H1 (cell line): ENCODE measurements at regions not wholly inside any gene's neighbourhood (a gene's known extent, or its start where the extent isn't known, plus 50 kb on each side); places are given as distances from the start of the nearest gene placed in this dataset.

Source experiments
- CTCF ChIA-PET: fragments of 300-600 bp; sonication (Branson Sonifier 250); formaldehyde crosslinking; loops from one replicate; lab custom pipeline; 2021; ENCODE audit not compliant: partially characterized antibody; lab: Charles Lee
- POLR2A ChIA-PET: fragments of 300-600 bp; sonication (Branson Sonifier 250); formaldehyde crosslinking; loops from one replicate; lab custom pipeline; 2021; ENCODE audit warnings: inconsistent platforms; ENCODE audit not compliant: partially characterized antibody; lab: Charles Lee
- DNase-seq, 2 experiments: peaks; one replicate each; pipeline versions ENCODE4 v3.0.0 to v3.0.0-alpha.2; 2010 to 2022; ENCODE audit warnings: low spot score in 2 of 2, low read depth in 1 of 2, mixed read lengths in 1 of 2
- FAIRE-seq: peaks from 2 replicates; lab custom pipeline; 2011; peaks lifted over from hg19 to GRCh38; lab: Jason Lieb, UNC
- H2AFZ ChIP-seq: 2 replicates; pipeline ENCODE4 v1.8.1; 2012; ENCODE audit warnings: low read length, inconsistent platforms
- H2AK5ac ChIP-seq: 2 replicates; pipeline ENCODE4 v1.6.1; 2013; ENCODE audit warnings: low read depth, low read length
- H2BK120ac ChIP-seq: replicated peaks from 2 replicates; pipeline ENCODE3; 2013; ENCODE audit warnings: low read depth, low read length, inconsistent platforms
- H2BK12ac ChIP-seq: 2 replicates; pipeline ENCODE4 v1.6.1; 2013; ENCODE audit warnings: low read depth, low read length
- H2BK15ac ChIP-seq: 2 replicates; pipeline ENCODE4 v1.6.1; 2013; ENCODE audit warnings: low read length
- H2BK20ac ChIP-seq: 2 replicates; pipeline ENCODE4 v1.6.1; 2013; ENCODE audit warnings: low read length
- H2BK5ac ChIP-seq: 2 replicates; pipeline ENCODE4 v1.6.1; 2013; ENCODE audit warnings: low read depth, low read length
- H3K14ac ChIP-seq: 2 replicates; pipeline ENCODE4 v1.6.1; 2013; ENCODE audit warnings: inconsistent platforms; ENCODE audit not compliant: insufficient read length
- H3K18ac ChIP-seq: 2 replicates; pipeline ENCODE4 v1.6.1; 2013; ENCODE audit warnings: low read length; ENCODE audit errors: extremely low read depth
- H3K23ac ChIP-seq: 2 replicates; pipeline ENCODE4 v1.6.1; 2013; ENCODE audit warnings: inconsistent platforms; ENCODE audit not compliant: insufficient read length
- H3K23me2 ChIP-seq: 2 replicates; pipeline ENCODE4 v1.6.1; 2013; ENCODE audit warnings: low read depth, low read length
- H3K27ac ChIP-seq: 2 replicates; pipeline ENCODE4 v1.6.1; 2011; ENCODE audit warnings: low read depth, low read length, inconsistent platforms
- H3K27me3 ChIP-seq, 4 experiments: replicated peaks in 1 of 4; 1 replicate in 1 of 4; 2 replicates in 3 of 4; pipeline versions ENCODE4 v1.6.1 to v1.8.1; 2011 to 2013; ENCODE audit warnings: low read length in 3 of 4, mild to moderate bottlenecking in 3 of 4, inconsistent platforms in 2 of 4, mixed read lengths in 2 of 4, moderate library complexity in 1 of 4; ENCODE audit not compliant: control insufficient read depth in 3 of 4, insufficient read depth in 3 of 4; ENCODE audit errors: extremely low read depth in 1 of 4
- H3K36me3 ChIP-seq, 4 experiments: 2 replicates each; pipeline versions ENCODE4 v1.6.1 to v1.8.1; 2011 to 2013; ENCODE audit warnings: mild to moderate bottlenecking in 4 of 4, low read length in 3 of 4, moderate library complexity in 2 of 4, control low read depth in 1 of 4, inconsistent platforms in 1 of 4; ENCODE audit not compliant: insufficient read depth in 4 of 4, control insufficient read depth in 2 of 4
- H3K4ac ChIP-seq: replicated peaks from 2 replicates; pipeline ENCODE3; 2013; ENCODE audit warnings: low read length, low read depth, mixed read lengths, inconsistent platforms; ENCODE audit not compliant: insufficient read length
- H3K4me1 ChIP-seq, 4 experiments: replicated peaks in 1 of 4; 1 replicate in 1 of 4; 2 replicates in 3 of 4; pipeline versions ENCODE4 v1.6.1 to v1.8.1; 2011 to 2013; ENCODE audit warnings: low read length in 3 of 4, inconsistent platforms in 2 of 4, mixed read lengths in 1 of 4; ENCODE audit not compliant: insufficient read depth in 4 of 4, control insufficient read depth in 3 of 4
- H3K4me2 ChIP-seq, 2 experiments: 2 replicates each; pipeline versions ENCODE4 v1.6.1 to v1.8.1; 2011 to 2013; ENCODE audit warnings: low read depth in 2 of 2, low read length in 2 of 2, control low read depth in 1 of 2, inconsistent platforms in 1 of 2, mild to moderate bottlenecking in 1 of 2; ENCODE audit not compliant: insufficient read depth in 1 of 2
- H3K4me3 ChIP-seq, 4 experiments: fragments of 200-600, 300-600 bp in 1 of 4; sonication (generic), shearing (Covaris generic), sonication (Bioruptor Twin) in 1 of 4; 2 replicates each; pipeline versions ENCODE4 v1.5.1 to v1.8.1; 2011 to 2016; ENCODE audit warnings: low read length in 4 of 4, low read depth in 3 of 4, control low read depth in 2 of 4, inconsistent platforms in 2 of 4, mild to moderate bottlenecking in 2 of 4, mixed read lengths in 1 of 4, moderate library complexity in 1 of 4; ENCODE audit not compliant: insufficient read depth in 2 of 4; ENCODE audit errors: extremely low read depth in 1 of 4
- H3K56ac ChIP-seq: replicated peaks from 2 replicates; pipeline ENCODE3; 2013; ENCODE audit warnings: low read depth, mild to moderate bottlenecking, mixed read lengths, low read length, inconsistent platforms; ENCODE audit not compliant: insufficient read length
- H3K79me1 ChIP-seq: 2 replicates; pipeline ENCODE4 v1.6.1; 2013; ENCODE audit warnings: low read depth, low read length, control low read depth
- H3K79me2 ChIP-seq, 2 experiments: 2 replicates each; pipeline versions ENCODE4 v1.6.1 to v1.8.1; 2012 to 2013; ENCODE audit warnings: low read length in 2 of 2, mild to moderate bottlenecking in 2 of 2, inconsistent platforms in 1 of 2; ENCODE audit not compliant: insufficient read depth in 2 of 2, control insufficient read depth in 1 of 2
- H3K9ac ChIP-seq, 4 experiments: replicated peaks in 1 of 4; 1 replicate in 1 of 4; 2 replicates in 3 of 4; pipeline versions ENCODE4 v1.6.1 to v1.8.1; 2011 to 2013; ENCODE audit warnings: low read depth in 3 of 4, low read length in 3 of 4, control low read depth in 2 of 4, mild to moderate bottlenecking in 2 of 4, moderate library complexity in 2 of 4, inconsistent platforms in 1 of 4; ENCODE audit errors: extremely low read depth in 1 of 4
- H3K9me3 ChIP-seq, 2 experiments: 2 replicates each; pipeline versions ENCODE4 v1.6.1 to v1.8.1; 2012 to 2013; ENCODE audit warnings: mild to moderate bottlenecking in 2 of 2, moderate library complexity in 2 of 2, control low read depth in 1 of 2, inconsistent platforms in 1 of 2, low read depth in 1 of 2, low read length in 1 of 2, mixed read lengths in 1 of 2; ENCODE audit not compliant: insufficient read depth in 2 of 2
- H4K20me1 ChIP-seq, 2 experiments: replicated peaks in 1 of 2; 2 replicates each; pipeline versions ENCODE3 to v1.8.1; 2011 to 2013; ENCODE audit warnings: inconsistent platforms in 2 of 2, low read length in 2 of 2, mild to moderate bottlenecking in 1 of 2; ENCODE audit not compliant: insufficient read depth in 2 of 2, control insufficient read depth in 1 of 2
- H4K5ac ChIP-seq: 2 replicates; pipeline ENCODE4 v1.6.1; 2013; ENCODE audit warnings: low read length, low read depth, mixed read lengths, inconsistent platforms; ENCODE audit not compliant: insufficient read length
- H4K8ac ChIP-seq: 2 replicates; pipeline ENCODE4 v1.8.0; 2013; ENCODE audit warnings: mild to moderate bottlenecking, moderate library complexity, low read length, inconsistent platforms; ENCODE audit not compliant: insufficient read depth; ENCODE audit errors: extremely low read depth
- H4K91ac ChIP-seq: replicated peaks from 2 replicates; pipeline ENCODE3; 2013; ENCODE audit warnings: low read length, mixed read lengths, inconsistent platforms; ENCODE audit not compliant: insufficient read length
- ATF3 ChIP-seq: IDR thresholded peaks from 2 replicates; pipeline ENCODE4 v1.6.1; 2011; ENCODE audit warnings: low read depth, mild to moderate bottlenecking, low read length; ENCODE audit not compliant: insufficient read depth
- CBX5 ChIP-seq: fragments of 300-800, 300-1000 bp; sonication (generic); IDR thresholded peaks from 2 replicates; pipeline ENCODE4 v1.7.1; 2016; ENCODE audit warnings: antibody characterized with exemption, low read length, low read depth
- CEBPB ChIP-seq: IDR thresholded peaks from 2 replicates; pipeline ENCODE4 v1.6.1; 2012; ENCODE audit warnings: low read depth, low read length
- CTCF ChIP-seq, 3 experiments: IDR thresholded peaks; 1 replicate in 2 of 3; 2 replicates in 1 of 3; pipeline versions ENCODE4 v1.5.1 to v1.6.1; 2011; ENCODE audit warnings: low read length in 3 of 3, mild to moderate bottlenecking in 3 of 3, inconsistent platforms in 2 of 3, low read depth in 1 of 3, moderate library complexity in 1 of 3; ENCODE audit not compliant: insufficient read depth in 1 of 3; ENCODE audit errors: control extremely low read depth in 1 of 3
- EGR1 ChIP-seq: IDR thresholded peaks from 2 replicates; pipeline ENCODE4 v1.6.1; 2011; ENCODE audit warnings: low read depth, low read length, borderline replicate concordance
- EZH2 ChIP-seq: fragments of 200-600 bp; sonication (generic); IDR thresholded peaks from 2 replicates; pipeline ENCODE4 v1.7.1; 2012; ENCODE audit warnings: low read depth, mild to moderate bottlenecking, moderate library complexity, low read length, inconsistent platforms; ENCODE audit not compliant: severe bottlenecking
- MAFK ChIP-seq: IDR thresholded peaks from 2 replicates; pipeline ENCODE4 v1.6.1; 2012; ENCODE audit warnings: low read depth, mild to moderate bottlenecking, improper control_type of control experiment, low read length
- NRF1 ChIP-seq: IDR thresholded peaks from 2 replicates; pipeline ENCODE4 v1.6.1; 2011; ENCODE audit warnings: mild to moderate bottlenecking, low read depth, low read length, improper control_type of control experiment
- RXRA ChIP-seq: IDR thresholded peaks from 2 replicates; pipeline ENCODE4 v1.6.1; 2011; ENCODE audit warnings: low read depth, mild to moderate bottlenecking, low read length, moderate library complexity; ENCODE audit not compliant: insufficient read depth
- SAP30 ChIP-seq: fragments of 300-600 bp; sonication (generic); IDR thresholded peaks from 2 replicates; pipeline ENCODE4 v1.7.1; 2012; ENCODE audit warnings: low read length, moderate library complexity, mild to moderate bottlenecking, inconsistent platforms; ENCODE audit not compliant: insufficient read depth, insufficient replicate concordance
- TAF1 ChIP-seq: IDR thresholded peaks from 2 replicates; pipeline ENCODE4 v1.6.1; 2011; ENCODE audit warnings: mild to moderate bottlenecking, low read depth, low read length

GRCh38 chr11:23947883-23948282 is 549.0 kb upstream of the LUZP2 start:
- no peak overlapping the region for H2AK5ac ChIP-seq
- H2BK15ac ChIP-seq: no peak overlapping the region
- no peaks in the 10 kb centered on the region for H3K79me1 ChIP-seq
- no peak overlapping the region for H3K18ac ChIP-seq
- no peak overlapping the region for H3K4me2 ChIP-seq
- no peak overlapping the region for H2AFZ ChIP-seq
- no peak overlapping the region for H3K14ac ChIP-seq
- POLR2A ChIA-PET: no interaction called here
- no peak overlapping the region for H2BK12ac ChIP-seq
- no peaks in the 10 kb centered on the region for H3K4me1 ChIP-seq
- H3K4ac ChIP-seq: no peak overlapping the region
- peaks cover 0 to 1% (median 0%) of the 10 kb centered on the region in 4 experiments; a peak in 1 of 7 replicates for H3K27me3 ChIP-seq
- H3K36me3 ChIP-seq: no peaks in the 10 kb centered on the region
- CTCF ChIA-PET: no interaction called here
- no peak overlapping the region for H2BK20ac ChIP-seq
- FAIRE-seq (no peak), DNase-seq (no peak)
- no peaks in the 10 kb centered on the region for H4K20me1 ChIP-seq
- H3K23me2 ChIP-seq: no peaks in the 10 kb centered on the region
- H3K9ac ChIP-seq: no peak overlapping the region
- no peak overlapping the region for H2BK5ac ChIP-seq
- no peaks in the 10 kb centered on the region for H3K79me2 ChIP-seq
- no peak overlapping the region for H3K23ac ChIP-seq
- H4K91ac ChIP-seq: no peak overlapping the region
- H3K27ac ChIP-seq: no peak overlapping the region
- no peak overlapping the region for H3K56ac ChIP-seq
- no peak overlapping the region for H4K8ac ChIP-seq
- no peak overlapping the region for H3K4me3 ChIP-seq
- H4K5ac ChIP-seq: no peak overlapping the region
- no peaks in the 10 kb centered on the region for H3K9me3 ChIP-seq
- TF ChIP-seq MAFK (no peak), CTCF (IDR thresholded peaks at IDR 0.05; ENCODE audit: control extremely low read depth in 1 of 3, insufficient read depth in 1 of 3, low read depth in 1 of 3, low read length in 3 of 3) (no peak), ATF3 (no peak), SAP30 (no peak), EGR1 (no peak), CEBPB (no peak), RXRA (no peak), TAF1 (no peak), NRF1 (no peak), EZH2 (no peak), CBX5 (no peak)
- TF ChIP-seq, all 59 proteins: peak for 0
- H2BK120ac ChIP-seq: no peak overlapping the region
